GM21619 (cell line): ENCODE measurements at regions not wholly inside any gene's neighbourhood (a gene's known extent, or its start where the extent isn't known, plus 50 kb on each side); places are given as distances from the start of the nearest gene placed in this dataset.
"Not testable (repeated sequence)": the region's sequence is repeated elsewhere in the genome, so short reads cannot be mapped to it uniquely, and the experiment has no call there.

Experiments used
- ATAC-seq: cut with Tn5 transposase; IDR thresholded peaks from one replicate; pipeline ENCODE4 v1.9.1; 2021; ENCODE audit not compliant: unreplicated experiment

- ATAC-seq, result no peak
Observed at GRCh38 chr1:66455446-66455845, 78.5 kb upstream of the SGIP1 start.

- ATAC-seq, result no peak
Observed at GRCh38 chr1:66460776-66461175, 73.2 kb upstream of the SGIP1 start.

- no peak for ATAC-seq
Observed at GRCh38 chr1:66462313-66462712, 71.6 kb upstream of the SGIP1 start.

- ATAC-seq, result no peak
Observed at GRCh38 chr1:66464351-66464750, 69.6 kb upstream of the SGIP1 start.

- no peak for ATAC-seq
Observed at GRCh38 chr1:66464802-66465201, 69.2 kb upstream of the SGIP1 start.

GRCh38 chr1:66466695-66467094 lies 67.3 kb upstream of the SGIP1 start:
- ATAC-seq, result not testable (repeated sequence)

GRCh38 chr1:66468722-66469121 lies 65.2 kb upstream of the SGIP1 start:
- ATAC-seq, result no peak

- no peak for ATAC-seq
Observed at GRCh38 chr1:66475940-66476339, 58.0 kb upstream of the SGIP1 start.

GRCh38 chr1:66476774-66477173 lies 57.2 kb upstream of the SGIP1 start:
- ATAC-seq, result no peak

- no peak for ATAC-seq
Observed at GRCh38 chr1:66478116-66478515, 55.8 kb upstream of the SGIP1 start.

- ATAC-seq, result no peak
Observed at GRCh38 chr1:66480162-66480561, 53.8 kb upstream of the SGIP1 start.

GRCh38 chr1:66481215-66481614 lies 52.7 kb upstream of the SGIP1 start:
- ATAC-seq, result not testable (repeated sequence)
